HEK293 (cell line): ENCODE measurements at regions not wholly inside any gene's neighbourhood (a gene's known extent, or its start where the extent isn't known, plus 50 kb on each side); places are given as distances from the start of the nearest gene placed in this dataset.

Experiments used
- CTCF ChIA-PET: fragments of 350-600 bp; formaldehyde crosslinking; extraction: SDS; loops from one replicate; lab custom pipeline; 2021; ENCODE audit warnings: antibody characterized with exemption; lab: Yijun Ruan, JAX
- POLR2A ChIA-PET: fragments of 300-600 bp; formaldehyde crosslinking; extraction: SDS; loops from one replicate; lab custom pipeline; 2020; ENCODE audit warnings: antibody characterized with exemption, inconsistent platforms; lab: Yijun Ruan, JAX
- H3K27ac ChIP-seq: fragments of 200-500 bp; sonication (Bioruptor generic); 2 replicates; pipeline ENCODE4 v1.5.1; 2014; ENCODE audit warnings: low read depth, low read length, control low read depth, inconsistent platforms; ENCODE audit errors: extremely low read depth
- H3K36me3 ChIP-seq, 2 experiments: fragments of 200-500 bp in 1 of 2; sonication (Bioruptor generic) in 1 of 2; 1 replicate in 1 of 2; 2 replicates in 1 of 2; pipeline ENCODE4 v1.5.1; 2014 to 2017; ENCODE audit warnings: inconsistent platforms in 2 of 2, low read length in 2 of 2; ENCODE audit not compliant: control insufficient read depth in 2 of 2, insufficient read depth in 1 of 2
- H3K4me1 ChIP-seq: fragments of 200-500 bp; sonication (Bioruptor generic); 2 replicates; pipeline ENCODE4 v1.5.1; 2014; ENCODE audit warnings: mild to moderate bottlenecking, low read length, inconsistent platforms; ENCODE audit not compliant: control insufficient read depth, insufficient read depth
- H3K4me3 ChIP-seq: 2 replicates; pipeline ENCODE4 v1.5.1; 2011; ENCODE audit warnings: low read depth, mild to moderate bottlenecking, control low read depth, low read length, moderate library complexity
- H3K9me3 ChIP-seq: fragments of 200-500 bp; sonication (Bioruptor generic); 2 replicates; pipeline ENCODE4 v1.5.1; 2014; ENCODE audit warnings: low read depth, low read length, inconsistent platforms; ENCODE audit not compliant: control insufficient read depth, insufficient read depth
- BCL11B ChIP-seq: fragments of 450-650 bp; formaldehyde crosslinking; IDR thresholded peaks from 2 replicates; pipeline ENCODE4 v1.5.1; 2016; ENCODE audit warnings: low read depth, missing biosample characterization, missing genetic modification characterization
- KLF8 ChIP-seq: fragments of 450-650 bp; formaldehyde crosslinking; IDR thresholded peaks from 2 replicates; pipeline ENCODE4 v1.5.1; 2016; ENCODE audit warnings: missing biosample characterization, missing genetic modification characterization
- OVOL3 ChIP-seq: fragments of 450-650 bp; formaldehyde crosslinking; IDR thresholded peaks from 2 replicates; pipeline ENCODE4 v1.5.1; 2016; ENCODE audit warnings: missing biosample characterization, missing genetic modification characterization
- PATZ1 ChIP-seq: fragments of 450-650 bp; formaldehyde crosslinking; IDR thresholded peaks from 2 replicates; pipeline ENCODE4 v1.5.1; 2016; ENCODE audit warnings: missing biosample characterization, missing genetic modification characterization
- REPIN1 ChIP-seq: fragments of 450-650 bp; formaldehyde crosslinking; IDR thresholded peaks from 2 replicates; pipeline ENCODE4 v1.5.1; 2017; ENCODE audit warnings: missing biosample characterization, missing genetic modification characterization, low read depth
- SETDB1 ChIP-seq: IDR thresholded peaks from one replicate; pipeline ENCODE4 v1.6.1; 2017; ENCODE audit warnings: mild to moderate bottlenecking, low read length, moderate library complexity, mixed read lengths; ENCODE audit not compliant: insufficient read length
- SP2 ChIP-seq: fragments of 450-650 bp; formaldehyde crosslinking; IDR thresholded peaks from 2 replicates; pipeline ENCODE4 v1.5.1; 2016; ENCODE audit warnings: missing biosample characterization, missing genetic modification characterization
- YY2 ChIP-seq: fragments of 450-650 bp; formaldehyde crosslinking; IDR thresholded peaks from 2 replicates; pipeline ENCODE4 v1.5.1; 2016; ENCODE audit warnings: missing biosample characterization, missing genetic modification characterization
- ZBTB17 ChIP-seq: fragments of 450-650 bp; formaldehyde crosslinking; IDR thresholded peaks from 2 replicates; pipeline ENCODE4 v1.5.1; 2016; ENCODE audit warnings: missing biosample characterization, missing genetic modification characterization
- ZBTB26 ChIP-seq: fragments of 450-650 bp; formaldehyde crosslinking; optimal IDR thresholded peaks from 2 replicates; pipeline ENCODE3; 2016; ENCODE audit warnings: missing biosample characterization, mild to moderate bottlenecking, missing genetic modification characterization
- ZNF133 ChIP-seq: fragments of 450-650 bp; formaldehyde crosslinking; IDR thresholded peaks from 2 replicates; pipeline ENCODE4 v1.5.1; 2016; ENCODE audit warnings: missing biosample characterization, missing genetic modification characterization
- ZNF155 ChIP-seq: fragments of 450-650 bp; formaldehyde crosslinking; IDR thresholded peaks from 2 replicates; pipeline ENCODE4 v1.5.1; 2016; ENCODE audit warnings: missing biosample characterization, missing genetic modification characterization
- ZNF24 ChIP-seq: fragments of 450-650 bp; formaldehyde crosslinking; IDR thresholded peaks from 2 replicates; pipeline ENCODE4 v1.5.1; 2016; ENCODE audit warnings: missing biosample characterization, missing genetic modification characterization
- ZNF280C ChIP-seq: fragments of 450-650 bp; formaldehyde crosslinking; IDR thresholded peaks from 2 replicates; pipeline ENCODE4 v1.5.1; 2016; ENCODE audit warnings: missing biosample characterization, missing genetic modification characterization
- ZNF280D ChIP-seq: fragments of 450-650 bp; formaldehyde crosslinking; IDR thresholded peaks from 2 replicates; pipeline ENCODE4 v1.5.1; 2016; ENCODE audit warnings: missing biosample characterization, missing genetic modification characterization
- ZNF391 ChIP-seq: fragments of 450-650 bp; formaldehyde crosslinking; IDR thresholded peaks from 2 replicates; pipeline ENCODE4 v1.5.1; 2016; ENCODE audit warnings: low read depth, missing biosample characterization, missing genetic modification characterization, borderline replicate concordance
- ZNF596 ChIP-seq: fragments of 450-650 bp; IDR thresholded peaks from 2 replicates; pipeline ENCODE4 v1.5.0; 2018; ENCODE audit warnings: missing biosample characterization, mild to moderate bottlenecking, missing genetic modification characterization, moderate library complexity
- ZNF610 ChIP-seq: fragments of 450-650 bp; formaldehyde crosslinking; IDR thresholded peaks from 2 replicates; pipeline ENCODE4 v1.5.1; 2016; ENCODE audit warnings: missing biosample characterization, missing genetic modification characterization, borderline replicate concordance
- ZNF629 ChIP-seq: fragments of 450-650 bp; formaldehyde crosslinking; IDR thresholded peaks from 2 replicates; pipeline ENCODE4 v1.5.1; 2017; ENCODE audit warnings: missing biosample characterization, missing genetic modification characterization
- ZNF692 ChIP-seq: fragments of 450-650 bp; formaldehyde crosslinking; IDR thresholded peaks from 2 replicates; pipeline ENCODE4 v1.5.1; 2016; ENCODE audit warnings: missing biosample characterization, missing genetic modification characterization
- ZSCAN30 ChIP-seq: fragments of 450-650 bp; IDR thresholded peaks from 2 replicates; pipeline ENCODE4 v1.5.1; 2018; ENCODE audit warnings: missing biosample characterization, mild to moderate bottlenecking, missing genetic modification characterization, moderate library complexity

GRCh38 chr9:84482607-84483006 is 142.0 kb upstream of the SLC28A3 start:
- H3K9me3 ChIP-seq: no peaks in the 10 kb centered on the region
- CTCF ChIA-PET: no interaction called here
- POLR2A ChIA-PET: no interaction called here
- no peaks in the 10 kb centered on the region for H3K4me1 ChIP-seq
- TF ChIP-seq KLF8 (no peak), BCL11B (tag by site-specific recombination) (no peak), SP2 (tag by site-specific recombination) (no peak), OVOL3 (tag by site-specific recombination) (no peak), ZSCAN30 (no peak), ZNF280C (no peak), ZNF596 (tag by site-specific recombination) (no peak), REPIN1 (no peak), ZNF24 (tag by site-specific recombination) (no peak), YY2 (tag by site-specific recombination) (no peak), ZNF692 (no peak)
- TF ChIP-seq, all 188 proteins: peak for 0
- Histone ChIP-seq H3K36me3 (no peaks in the 10 kb centered on the region), H3K4me3 (no peak overlapping the region), H3K27ac (no peak overlapping the region)

GRCh38 chr9:84484172-84484571 is 143.6 kb upstream of the SLC28A3 start:
- POLR2A ChIA-PET: no interaction called here
- Histone ChIP-seq H3K9me3 (no peaks in the 10 kb centered on the region), H3K36me3 (no peaks in the 10 kb centered on the region), H3K27ac (no peak overlapping the region), H3K4me1 (no peaks in the 10 kb centered on the region), H3K4me3 (no peak overlapping the region)
- CTCF ChIA-PET: no interaction called here
- no peak for TF ChIP-seq SETDB1

GRCh38 chr9:84485539-84485938 is 145.0 kb upstream of the SLC28A3 start:
- Histone ChIP-seq H3K36me3 (no peaks in the 10 kb centered on the region), H3K4me1 (no peaks in the 10 kb centered on the region), H3K9me3 (no peaks in the 10 kb centered on the region), H3K4me3 (no peak overlapping the region), H3K27ac (no peak overlapping the region)
- TF ChIP-seq PATZ1 (tag by site-specific recombination) (no peak), ZNF610 (no peak), ZBTB26 (no peak), ZNF629 (tag by site-specific recombination) (no peak), ZNF280D (tag by site-specific recombination) (no peak), REPIN1 (no peak), SETDB1 (no peak), ZBTB17 (tag by site-specific recombination) (no peak), ZNF133 (tag by site-specific recombination) (no peak), ZNF155 (tag by site-specific recombination) (no peak), ZNF391 (tag by site-specific recombination) (no peak)
- CTCF ChIA-PET: interaction anchor here (0.6 to 0.8 kb wide), 3 partner anchors 88 to 139 kb away, joined by 3 to 4 read pairs (median 3); no protein-coding TSS in a partner anchor
- POLR2A ChIA-PET: interaction anchor here (1.0 kb wide), 1 partner anchor 23 kb away, joined by 5 read pairs; no protein-coding TSS in a partner anchor
